Esophagus muscularis mucosa (tissue), 4 donors: ENCODE measurements at regions not wholly inside any gene's neighbourhood (a gene's known extent, or its start where the extent isn't known, plus 50 kb on each side); places are given as distances from the start of the nearest gene placed in this dataset.

Source experiments
- DNase-seq: peaks from one replicate; pipeline ENCODE4 v3.0.0-alpha.2; 2017; ENCODE audit errors: extremely low spot score
- H3K27ac ChIP-seq, 4 donors: fragments of 200-600 bp; sonication (generic); replicated peaks in 1 of 4; 1 replicate in 3 of 4; 2 replicates in 1 of 4; pipeline ENCODE4 v1.5.1; 2016 to 2019; ENCODE audit warnings: mild to moderate bottlenecking in 1 of 4
- H3K27me3 ChIP-seq, 4 donors: fragments of 200-600 bp; sonication (generic); one replicate each; pipeline versions ENCODE4 v1.5.1 to v1.6.0; 2016 to 2019
- H3K36me3 ChIP-seq, 4 donors: fragments of 200-600 bp; sonication (generic); one replicate each; pipeline ENCODE4 v1.5.1; 2016 to 2019
- H3K4me1 ChIP-seq, 4 donors: fragments of 200-600 bp; sonication (generic); one replicate each; pipeline ENCODE4 v1.5.1; 2016 to 2019
- H3K4me3 ChIP-seq, 4 donors: fragments of 200-600 bp; sonication (generic); 1 replicate in 2 of 4; 2 replicates in 2 of 4; pipeline ENCODE4 v1.5.1; 2016 to 2019; ENCODE audit warnings: mild to moderate bottlenecking in 4 of 4, moderate library complexity in 1 of 4
- H3K9me3 ChIP-seq, 4 donors: fragments of 200-600 bp; sonication (generic); 1 replicate in 3 of 4; 2 replicates in 1 of 4; pipeline ENCODE4 v1.5.1; 2016 to 2019
- CTCF ChIP-seq, 3 experiments: fragments of 200-600 bp in 2 of 3; fragments of 450-650 bp in 1 of 3; sonication (generic) in 2 of 3; IDR thresholded peaks; one replicate each; pipeline ENCODE4 v1.5.1; 2017 to 2019; ENCODE audit warnings: antibody characterized with exemption in 3 of 3, mild to moderate bottlenecking in 2 of 3, moderate library complexity in 1 of 3
- EP300 ChIP-seq: sonication (generic); formaldehyde crosslinking; IDR thresholded peaks from one replicate; pipeline ENCODE4 v1.6.1; 2017; ENCODE audit warnings: antibody characterized with exemption
- POLR2A ChIP-seq: fragments of 450-650 bp; IDR thresholded peaks from one replicate; pipeline ENCODE4 v1.6.1; 2017; ENCODE audit warnings: antibody characterized with exemption, moderate library complexity, mild to moderate bottlenecking, low read depth
- POLR2AphosphoS5 ChIP-seq, 2 donors: sonication (generic); formaldehyde crosslinking; IDR thresholded peaks; one replicate each; pipeline ENCODE4 v1.6.1; 2017; ENCODE audit warnings: antibody characterized with exemption in 2 of 2
- WGBS: methylation state at CpG from one replicate; pipeline ENCODE4 v1.1.5; 2018; 5-methylcytosine and 5-hydroxymethylcytosine counted together
- intact Hi-C: fragments of 100-400 bp; cut with DNase I; formaldehyde crosslinking; loops from one replicate; pipeline ENCODE4 v1.15.1; 2023

GRCh38 chr21:29233256-29233546, 65.5 kb upstream of the BACH1 start:
- intact Hi-C loops = no loop called here
- H3K4me3 ChIP-seq = no peak overlapping the region
- TF ChIP-seq POLR2AphosphoS5 (IDR thresholded peaks at IDR 0.05) (no peak), POLR2A (no peak), EP300 (no peak), CTCF (IDR thresholded peaks at IDR 0.05) (peak in 1 of 3 experiments; percentile 4)
- no peaks in the 10 kb centered on the region for H3K27me3 ChIP-seq
- H3K4me1 ChIP-seq = peaks cover 7 to 21% (median 20%) of the 10 kb centered on the region in 4 donors
- no peaks in the 10 kb centered on the region for H3K9me3 ChIP-seq
- DNase-seq = no peak
- H3K27ac ChIP-seq = no peak overlapping the region
- no peaks in the 10 kb centered on the region for H3K36me3 ChIP-seq
- 56% methylated on average over 7 of the region's 7 CpGs for WGBS

GRCh38 chr21:29233611-29234540, 64.8 kb upstream of the BACH1 start:
- H3K27me3 ChIP-seq = no peaks in the 10 kb centered on the region
- peaks cover 7 to 28% (median 27%) of the 10 kb centered on the region in 4 donors for H3K4me1 ChIP-seq
- no peaks in the 10 kb centered on the region for H3K36me3 ChIP-seq
- WGBS = 91% methylated on average over 7 of the region's 11 CpGs
- no peak for TF ChIP-seq POLR2AphosphoS5 (IDR thresholded peaks at IDR 0.05)
- no peak for TF ChIP-seq EP300
- TF ChIP-seq POLR2A = no peak
- TF ChIP-seq CTCF (IDR thresholded peaks at IDR 0.05) = no peak
- no peaks in the 10 kb centered on the region for H3K9me3 ChIP-seq
- DNase-seq = no peak
- intact Hi-C loops = no loop called here
- no peak overlapping the region for H3K4me3 ChIP-seq
- H3K27ac ChIP-seq = no peak overlapping the region

GRCh38 chr21:29235714-29236197, 63.0 kb upstream of the BACH1 start:
- Histone ChIP-seq H3K9me3 (no peaks in the 10 kb centered on the region), H3K36me3 (no peaks in the 10 kb centered on the region), H3K27ac (peak overlapping the region in 1 of 4 donors; percentile 80), H3K4me3 (no peak overlapping the region), H3K27me3 (no peaks in the 10 kb centered on the region), H3K4me1 (peaks cover 7 to 40% (median 30%) of the 10 kb centered on the region in 4 donors)
- intact Hi-C loops = no loop called here
- WGBS = 79% methylated on average over 4 of the region's 4 CpGs
- no peak for DNase-seq
- TF ChIP-seq CTCF (IDR thresholded peaks at IDR 0.05) = no peak

- intact Hi-C loops = no loop called here
- Histone ChIP-seq H3K9me3 (no peaks in the 10 kb centered on the region), H3K4me3 (no peak overlapping the region), H3K36me3 (no peaks in the 10 kb centered on the region), H3K27ac (peak overlapping the region in 1 of 4 donors; percentile 80), H3K27me3 (no peaks in the 10 kb centered on the region), H3K4me1 (peaks cover 7 to 40% (median 30%) of the 10 kb centered on the region in 4 donors)
- 75% methylated on average over 2 of the region's 2 CpGs for WGBS
- TF ChIP-seq POLR2AphosphoS5 (IDR thresholded peaks at IDR 0.05) (no peak), EP300 (no peak), POLR2A (no peak), CTCF (IDR thresholded peaks at IDR 0.05) (no peak)
- DNase-seq = no peak
These were observed 62.5 kb upstream of the BACH1 start for GRCh38 chr21:29236201-29236600.
